Mesodermal cell (in vitro differentiated cells): ENCODE measurements at regions not wholly inside any gene's neighbourhood (a gene's known extent, or its start where the extent isn't known, plus 50 kb on each side); places are given as distances from the start of the nearest gene placed in this dataset.
A peak's percentile ranks its signal among the peaks of the same experiment; 100 is the strongest.

Experiments
- H3K27ac ChIP-seq: 2 replicates; pipeline ENCODE4 v1.7.0; 2013; ENCODE audit warnings: mild to moderate bottlenecking, low read depth, low read length, moderate library complexity; ENCODE audit not compliant: severe bottlenecking
- H3K36me3 ChIP-seq: 2 replicates; pipeline ENCODE4 v1.7.1; 2013; ENCODE audit warnings: mild to moderate bottlenecking, low read length, moderate library complexity; ENCODE audit not compliant: control insufficient read depth, insufficient read depth
- H3K4me1 ChIP-seq: one replicate; pipeline ENCODE4 v1.7.1; 2013; ENCODE audit warnings: mild to moderate bottlenecking, low read length; ENCODE audit not compliant: insufficient read depth, control insufficient read depth, poor library complexity, severe bottlenecking
- H3K4me3 ChIP-seq: 2 replicates; pipeline ENCODE4 v1.7.0; 2013; ENCODE audit warnings: low read length, control low read depth, mild to moderate bottlenecking; ENCODE audit not compliant: insufficient read depth, poor library complexity, severe bottlenecking; ENCODE audit errors: extremely low read depth
- H3K9me3 ChIP-seq: 2 replicates; pipeline ENCODE4 v1.7.1; 2013; ENCODE audit warnings: mild to moderate bottlenecking, low read length, moderate library complexity; ENCODE audit not compliant: control insufficient read depth
- WGBS, 2 experiments: methylation state at CpG; one replicate each; pipeline ENCODE4 v1.1.5; 2013; ENCODE audit warnings: missing lambda C conversion rate in 2 of 2; ENCODE audit not compliant: insufficient coverage in 2 of 2; 5-methylcytosine and 5-hydroxymethylcytosine counted together

DNA sequence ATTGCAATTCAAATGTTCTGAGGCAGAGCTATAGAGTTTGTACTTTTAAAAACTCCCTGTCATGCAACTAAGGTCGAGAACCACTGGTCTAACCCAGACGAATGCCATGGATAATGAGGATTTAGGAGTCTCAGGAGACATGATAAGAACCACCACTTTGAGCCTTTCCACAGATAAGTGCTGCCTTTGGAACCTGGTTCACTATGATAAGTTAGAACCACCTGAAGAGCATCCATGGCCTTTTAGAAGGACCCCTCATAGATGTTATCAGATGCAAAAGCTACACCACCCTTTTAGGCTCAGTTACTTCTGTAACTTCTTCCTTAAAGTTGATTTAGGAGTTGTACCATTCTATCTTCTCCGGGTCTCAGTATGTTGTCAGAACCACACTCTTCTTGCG, 350.6 kb upstream of the CCL2 start:
- Histone ChIP-seq H3K9me3 (no peaks in the 10 kb centered on the region), H3K4me1 (no peaks in the 10 kb centered on the region), H3K36me3 (no peaks in the 10 kb centered on the region), H3K4me3 (no peak overlapping the region), H3K27ac (no peak overlapping the region)
- WGBS, 2 experiments = 88 to 92% methylated on average over 2 to 4 of the region's 4 CpGs

DNA sequence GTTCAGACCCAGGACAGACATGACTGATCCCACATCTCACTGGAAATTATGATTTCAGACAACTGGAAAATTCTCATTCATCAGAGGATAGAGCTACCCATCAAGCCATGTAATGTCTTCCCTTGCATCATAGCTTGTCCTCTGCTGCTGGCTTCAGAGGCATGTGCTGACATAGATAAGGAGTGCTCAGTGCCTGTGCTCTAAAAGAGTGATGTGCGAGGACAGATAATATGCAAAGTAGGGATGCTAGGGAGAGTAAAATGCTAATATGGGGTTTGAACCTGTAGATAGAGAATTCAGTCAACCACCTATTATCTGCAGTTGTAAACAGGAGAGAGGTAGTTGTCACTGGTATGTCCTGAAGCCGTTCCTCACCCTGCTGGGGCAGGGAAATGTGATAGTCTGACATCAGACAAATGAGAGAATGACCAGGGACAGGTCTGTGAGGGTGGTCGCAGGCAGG, 349.7 kb upstream of the CCL2 start:
- no peak overlapping the region for H3K4me3 ChIP-seq
- 83 to 100% methylated on average over 1 to 2 of the region's 3 CpGs for WGBS, 2 experiments
- H3K27ac ChIP-seq = no peak overlapping the region
- H3K4me1 ChIP-seq = no peaks in the 10 kb centered on the region
- H3K36me3 ChIP-seq = no peaks in the 10 kb centered on the region
- H3K9me3 ChIP-seq = no peaks in the 10 kb centered on the region

DNA sequence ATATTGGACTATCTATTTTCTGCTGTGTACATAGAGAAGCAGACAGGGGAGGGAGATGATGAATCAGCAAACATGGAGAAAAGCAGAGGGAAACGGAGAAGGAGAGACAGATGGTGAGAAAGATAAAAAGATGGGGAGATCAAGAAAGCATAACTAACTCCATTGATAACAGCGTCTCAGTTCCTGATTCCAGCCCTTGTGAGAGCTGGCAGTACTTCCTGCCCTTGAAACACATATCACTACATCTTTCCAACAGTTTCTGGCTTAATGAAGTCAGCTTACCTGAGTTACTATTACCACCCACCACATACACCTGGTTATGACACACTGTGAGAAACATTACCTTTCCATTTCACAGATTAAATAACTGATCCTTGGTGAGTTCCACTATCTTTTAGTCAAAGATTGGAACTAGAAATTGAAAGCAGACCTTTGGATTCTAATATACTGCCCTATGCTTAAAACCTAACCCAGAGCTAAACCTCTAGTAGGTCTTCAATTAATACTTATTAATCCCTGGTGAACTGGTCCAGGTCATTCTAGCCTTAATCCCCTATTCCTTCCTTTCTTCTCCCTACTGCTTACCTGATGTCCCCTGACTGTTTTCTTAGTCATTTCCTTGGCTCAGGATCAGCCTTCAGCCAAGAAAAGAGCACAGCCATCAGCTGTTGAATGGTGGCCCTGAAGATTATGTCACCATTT, 346.6 kb upstream of the CCL2 start:
- H3K9me3 ChIP-seq = no peaks in the 10 kb centered on the region
- WGBS, 2 experiments = 80 to 100% methylated on average over 1 of the region's 2 CpGs

DNA sequence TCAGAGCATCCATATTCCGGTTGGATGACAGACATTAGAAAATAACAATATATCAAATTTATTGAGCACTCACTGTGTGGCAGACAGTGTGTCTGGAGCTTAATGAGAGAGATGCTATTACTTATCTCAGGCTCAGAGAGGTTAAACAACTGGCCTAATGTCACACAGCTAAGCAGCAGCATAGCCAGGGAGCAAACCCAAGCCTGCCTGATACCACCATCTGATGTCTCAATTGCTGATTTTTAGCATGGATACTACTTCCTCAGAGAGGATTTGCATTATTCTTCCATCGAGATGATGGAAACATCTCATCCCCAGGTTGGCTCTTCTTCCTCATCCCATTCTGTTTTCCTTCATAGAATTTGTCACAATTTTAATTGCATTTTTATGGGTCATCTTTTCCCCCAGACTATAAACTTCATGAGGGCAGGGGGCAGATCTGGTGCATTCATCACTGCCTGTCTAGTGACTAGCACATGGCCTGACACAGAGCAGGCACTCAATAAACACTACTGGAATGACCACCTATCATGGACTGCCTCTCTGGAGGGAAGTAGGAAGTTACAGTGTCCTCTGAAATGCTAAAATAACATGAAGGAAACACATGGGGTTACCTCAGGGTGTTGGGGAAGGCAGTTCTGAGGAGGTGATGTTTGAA, 344.8 kb upstream of the CCL2 start:
- 90 to 100% methylated on average over 1 of the region's 2 CpGs for WGBS, 2 experiments
- H3K36me3 ChIP-seq = no peaks in the 10 kb centered on the region
- no peak overlapping the region for H3K27ac ChIP-seq
- no peak overlapping the region for H3K4me3 ChIP-seq
- no peaks in the 10 kb centered on the region for H3K9me3 ChIP-seq
- no peaks in the 10 kb centered on the region for H3K4me1 ChIP-seq

More for the DNA sequence above, 346.6 kb upstream of the CCL2 start:
- Histone ChIP-seq H3K4me1 (no peaks in the 10 kb centered on the region), H3K27ac (no peak overlapping the region), H3K4me3 (no peak overlapping the region), H3K36me3 (no peaks in the 10 kb centered on the region)

DNA sequence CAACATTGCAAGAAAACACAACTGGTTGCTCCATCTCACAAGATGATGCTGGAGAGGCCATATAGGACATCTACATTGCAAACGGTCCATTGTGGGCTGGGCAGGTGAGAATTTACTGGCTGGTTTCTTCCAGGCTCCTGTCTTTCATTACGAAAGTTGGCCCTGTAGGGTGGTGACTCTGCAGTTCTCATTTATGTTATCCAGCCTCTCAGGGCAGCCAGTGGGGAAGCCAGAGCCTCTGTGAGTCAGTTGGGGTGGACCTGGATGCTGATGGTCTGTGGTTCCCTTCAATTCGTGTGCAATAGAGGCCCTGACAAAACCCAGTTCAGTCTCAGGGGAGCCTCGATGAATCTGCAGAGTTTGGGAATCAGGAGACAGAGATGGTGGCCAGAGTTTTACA, 341.0 kb upstream of the CCL2 start:
- 79 to 82% methylated on average over 3 to 4 of the region's 4 CpGs for WGBS, 2 experiments
- Histone ChIP-seq H3K9me3 (no peaks in the 10 kb centered on the region), H3K4me1 (no peaks in the 10 kb centered on the region), H3K36me3 (no peaks in the 10 kb centered on the region), H3K4me3 (no peak overlapping the region), H3K27ac (no peak overlapping the region)

DNA sequence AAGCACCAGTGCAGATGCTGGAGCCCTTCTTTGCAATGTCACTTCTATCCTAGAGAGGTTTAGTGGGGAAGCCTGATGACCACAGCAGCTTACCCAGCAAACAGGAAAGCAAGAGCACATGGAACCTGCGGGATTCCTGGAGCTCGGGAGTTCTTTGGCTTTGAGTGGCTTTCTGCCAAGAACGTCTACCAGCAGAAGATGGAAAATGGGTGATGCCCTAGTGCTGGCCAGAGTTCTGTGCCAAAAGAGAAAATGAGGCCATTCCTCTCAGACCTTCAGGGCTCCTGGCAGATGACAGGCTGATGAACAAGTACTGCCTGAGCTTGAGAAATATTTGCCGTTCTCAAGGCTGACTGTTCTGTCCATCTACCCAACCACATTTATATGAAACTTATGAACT, 332.1 kb upstream of the CCL2 start:
- 83 to 95% methylated on average over 3 of the region's 4 CpGs for WGBS, 2 experiments
- H3K4me1 ChIP-seq = no peaks in the 10 kb centered on the region
- no peak overlapping the region for H3K4me3 ChIP-seq
- H3K27ac ChIP-seq = no peak overlapping the region
- no peaks in the 10 kb centered on the region for H3K9me3 ChIP-seq
- H3K36me3 ChIP-seq = no peaks in the 10 kb centered on the region

DNA sequence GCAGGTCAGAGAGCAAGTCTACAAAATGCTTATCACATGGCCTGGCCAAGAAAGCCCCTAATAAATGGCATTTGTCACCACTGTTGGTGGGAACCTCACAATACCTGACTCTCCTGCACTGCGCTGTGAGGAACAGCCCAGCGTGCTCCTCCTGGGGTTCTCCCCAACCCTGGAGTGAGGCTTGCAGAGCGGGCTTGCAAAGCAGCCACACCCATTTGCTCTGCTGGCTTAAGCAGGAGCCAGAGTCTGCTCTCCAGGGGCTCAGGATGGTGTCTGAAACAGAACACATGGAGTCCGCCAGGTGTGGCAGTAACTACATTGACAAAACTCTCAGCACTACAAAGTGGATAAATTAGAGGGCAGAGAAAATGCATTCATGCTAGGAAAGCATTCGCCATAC, 331.0 kb upstream of the CCL2 start:
- H3K4me3 ChIP-seq = no peak overlapping the region
- no peaks in the 10 kb centered on the region for H3K9me3 ChIP-seq
- no peak overlapping the region for H3K27ac ChIP-seq
- no peaks in the 10 kb centered on the region for H3K4me1 ChIP-seq
- WGBS, 2 experiments = 77 to 93% methylated on average over 3 to 4 of the region's 5 CpGs
- H3K36me3 ChIP-seq = no peaks in the 10 kb centered on the region

DNA sequence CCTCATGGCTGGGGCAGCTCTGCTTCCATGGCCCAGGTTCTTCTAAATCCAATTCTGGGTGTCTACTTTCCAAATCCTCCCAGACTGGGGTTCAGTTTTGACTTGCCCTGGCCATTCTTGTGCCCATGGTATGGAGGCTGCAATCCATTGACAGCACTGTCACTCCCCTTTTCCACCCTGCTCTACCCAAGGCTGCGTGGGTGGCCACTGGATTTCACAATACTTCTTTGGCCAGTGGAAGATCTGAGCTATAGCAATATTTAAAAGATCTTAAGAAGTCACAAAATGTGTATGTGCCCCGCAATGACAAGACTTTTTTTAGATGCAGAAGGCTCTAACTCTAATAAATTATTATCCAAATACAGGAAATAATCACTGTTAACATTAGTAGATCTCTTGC, 329.4 kb upstream of the CCL2 start:
- no peak overlapping the region for H3K27ac ChIP-seq

DNA sequence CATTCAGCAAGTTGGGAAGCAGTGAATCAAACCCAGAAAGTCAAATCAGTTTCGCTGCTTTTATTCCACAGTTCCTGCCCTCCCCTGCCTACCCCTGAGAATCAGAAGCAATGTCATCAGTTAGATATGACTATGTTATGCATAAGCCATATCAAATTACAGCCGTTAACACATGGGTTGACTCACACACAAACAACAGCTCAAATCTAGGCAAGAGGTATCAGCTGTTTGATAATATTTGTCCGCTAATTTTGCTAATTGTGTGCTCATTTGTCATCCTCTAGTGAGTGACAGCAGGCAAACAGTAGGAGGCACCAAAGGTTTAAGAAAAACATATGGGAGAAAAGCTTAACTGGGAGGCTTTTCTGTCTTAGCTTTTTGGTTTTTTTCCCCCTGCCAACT, 327.4 kb upstream of the CCL2 start:
- 80 to 89% methylated on average over 2 to 3 of the region's 3 CpGs for WGBS, 2 experiments
- H3K4me3 ChIP-seq = no peak overlapping the region
- no peak overlapping the region for H3K27ac ChIP-seq
- no peaks in the 10 kb centered on the region for H3K36me3 ChIP-seq
- H3K9me3 ChIP-seq = no peaks in the 10 kb centered on the region
- peaks cover 2% of the 10 kb centered on the region for H3K4me1 ChIP-seq

More for the DNA sequence above, 329.4 kb upstream of the CCL2 start:
- no peaks in the 10 kb centered on the region for H3K9me3 ChIP-seq
- H3K4me1 ChIP-seq = peaks cover 2% of the 10 kb centered on the region
- H3K36me3 ChIP-seq = no peaks in the 10 kb centered on the region
- no peak overlapping the region for H3K4me3 ChIP-seq
- WGBS, 2 experiments = no CpG with 5 or more reads among the region's 2 CpGs

DNA sequence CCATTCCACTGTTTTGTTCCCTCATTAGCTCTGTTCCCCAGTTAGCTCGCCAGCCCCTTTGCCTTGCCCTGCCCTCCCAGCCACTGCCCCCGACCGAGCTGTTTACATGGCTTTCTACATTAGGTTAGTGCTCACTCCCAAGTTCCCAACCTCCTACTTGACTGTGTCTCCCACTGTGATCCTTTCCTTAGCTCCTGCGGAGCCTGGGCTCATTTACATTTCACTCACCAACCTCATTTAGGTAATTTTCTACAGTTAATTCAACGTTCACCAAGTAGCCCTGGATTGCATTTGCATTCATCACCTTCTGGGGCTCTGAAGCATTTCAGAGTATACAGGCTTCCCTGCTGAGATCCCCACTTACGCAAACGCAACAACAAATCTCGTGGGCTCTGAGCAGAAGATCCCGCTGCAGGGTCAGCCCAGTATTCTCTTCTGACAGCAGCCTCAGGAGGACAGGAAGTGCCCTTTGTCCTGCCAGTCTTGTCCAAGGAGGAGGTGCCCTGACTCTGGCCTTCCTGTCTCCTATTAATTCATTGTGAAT, 325.8 kb upstream of the CCL2 start:
- Histone ChIP-seq H3K9me3 (no peaks in the 10 kb centered on the region), H3K4me3 (no peak overlapping the region), H3K36me3 (no peaks in the 10 kb centered on the region), H3K27ac (peak overlapping the region; percentile 41), H3K4me1 (peaks cover 2% of the 10 kb centered on the region)
- 11 to 13% methylated on average over 9 of the region's 9 CpGs for WGBS, 2 experiments
